SK-N-MC (cell line): ENCODE measurements at regions not wholly inside any gene's neighbourhood (a gene's known extent, or its start where the extent isn't known, plus 50 kb on each side); places are given as distances from the start of the nearest gene placed in this dataset.

Experiments
- EZH2 ChIP-seq: fragments of 200-600 bp; sonication (generic); IDR thresholded peaks from one replicate; pipeline ENCODE4 v1.6.1; 2017; ENCODE audit warnings: antibody characterized with exemption
- POLR2AphosphoS5 ChIP-seq: IDR thresholded peaks from 2 replicates; pipeline ENCODE4 v1.6.1; 2012; ENCODE audit warnings: mild to moderate bottlenecking, low read depth, low read length, borderline replicate concordance

GRCh38 chr16:14372471-14372870 is 257.6 kb downstream of the PARN start:
- TF ChIP-seq EZH2 (no peak), POLR2AphosphoS5 (no peak)
